HG02943 (cell line): ENCODE measurements at regions not wholly inside any gene's neighbourhood (a gene's known extent, or its start where the extent isn't known, plus 50 kb on each side); places are given as distances from the start of the nearest gene placed in this dataset.
"Not testable (repeated sequence)": the region's sequence is repeated elsewhere in the genome, so short reads cannot be mapped to it uniquely, and the experiment has no call there.

Experiments used
- ATAC-seq: cut with Tn5 transposase; IDR thresholded peaks from one replicate; pipeline ENCODE4 v1.9.1; 2021; ENCODE audit warnings: mild to moderate bottlenecking, low read depth, moderate library complexity; ENCODE audit not compliant: unreplicated experiment

- no peak for ATAC-seq
These were observed 206.8 kb upstream of the TPRG1 start for GRCh38 chr3:188964957-188965356.

- ATAC-seq = no peak
These were observed 199.5 kb upstream of the TPRG1 start for GRCh38 chr3:188972310-188972709.

- ATAC-seq = no peak
These were observed 196.7 kb upstream of the TPRG1 start for GRCh38 chr3:188974856-188975599.

- no peak for ATAC-seq
These were observed 196.0 kb upstream of the TPRG1 start for GRCh38 chr3:188975600-188976314.

GRCh38 chr3:188976407-188976806 lies 195.4 kb upstream of the TPRG1 start:
- no peak for ATAC-seq

GRCh38 chr3:188978421-188979171 lies 193.2 kb upstream of the TPRG1 start:
- ATAC-seq = no peak

GRCh38 chr3:188979248-188979647 lies 192.5 kb upstream of the TPRG1 start:
- ATAC-seq = no peak

- no peak for ATAC-seq
These were observed 192.0 kb upstream of the TPRG1 start for GRCh38 chr3:188979669-188980310.

GRCh38 chr3:188993181-188993580 lies 178.6 kb upstream of the TPRG1 start:
- no peak for ATAC-seq

GRCh38 chr3:189001559-189001958 lies 170.2 kb upstream of the TPRG1 start:
- ATAC-seq = no peak

- ATAC-seq = no peak
These were observed 168.4 kb upstream of the TPRG1 start for GRCh38 chr3:189003410-189003809.

GRCh38 chr3:189013224-189013888 lies 158.4 kb upstream of the TPRG1 start:
- no peak for ATAC-seq

GRCh38 chr3:189014526-189014925 lies 157.2 kb upstream of the TPRG1 start:
- ATAC-seq = no peak

GRCh38 chr3:189022576-189023466 lies 148.9 kb upstream of the TPRG1 start:
- not testable (repeated sequence) for ATAC-seq

GRCh38 chr3:189025866-189026265 lies 145.9 kb upstream of the TPRG1 start:
- ATAC-seq = no peak

- ATAC-seq = no peak
These were observed 144.1 kb upstream of the TPRG1 start for GRCh38 chr3:189027626-189028155.

GRCh38 chr3:189038773-189039745 lies 132.7 kb upstream of the TPRG1 start:
- ATAC-seq = no peak
